GM23338 (cell line): ENCODE measurements at regions not wholly inside any gene's neighbourhood (a gene's known extent, or its start where the extent isn't known, plus 50 kb on each side); places are given as distances from the start of the nearest gene placed in this dataset.

ENCODE experiments used
- ATAC-seq: fragments of 200-7000 bp; cut with Tn5 transposase; 3 replicates; pipeline ENCODE4 v1.9.1; 2020
- DNase-seq: peaks from one replicate; pipeline ENCODE4 v3.0.0-alpha.2; 2015; ENCODE audit warnings: low spot score
- H2AFZ ChIP-seq: fragments of 200-600 bp; sonication (generic); 2 replicates; pipeline ENCODE4 v1.8.0; 2016; ENCODE audit warnings: antibody characterized with exemption, mild to moderate bottlenecking, moderate library complexity
- H3F3A ChIP-seq: fragments of 200-600 bp; sonication (generic); replicated peaks from 2 replicates; pipeline ENCODE4 v1.8.0; 2017; ENCODE audit warnings: antibody characterized with exemption, mixed run types, low read depth
- H3K27ac ChIP-seq: fragments of 200-600 bp; sonication (generic); 2 replicates; pipeline ENCODE4 v1.6.1; 2016; ENCODE audit warnings: low read depth
- H3K27me3 ChIP-seq: fragments of 200-600 bp; sonication (generic); 2 replicates; pipeline ENCODE4 v1.8.0; 2016; ENCODE audit warnings: mild to moderate bottlenecking, mixed run types, moderate library complexity; ENCODE audit not compliant: insufficient read depth
- H3K36me3 ChIP-seq: fragments of 200-600 bp; sonication (generic); 2 replicates; pipeline ENCODE4 v1.8.0; 2016; ENCODE audit warnings: mild to moderate bottlenecking; ENCODE audit not compliant: insufficient read depth
- H3K4me1 ChIP-seq: fragments of 200-600 bp; sonication (generic); 2 replicates; pipeline ENCODE4 v1.8.0; 2016; ENCODE audit warnings: mild to moderate bottlenecking, moderate library complexity; ENCODE audit not compliant: insufficient read depth
- H3K4me2 ChIP-seq: fragments of 200-600 bp; sonication (generic); 2 replicates; pipeline ENCODE4 v1.7.1; 2017; ENCODE audit warnings: mixed run types
- H3K4me3 ChIP-seq: fragments of 200-600 bp; sonication (generic); 2 replicates; pipeline ENCODE4 v1.6.1; 2016; ENCODE audit warnings: mixed run types
- H3K79me2 ChIP-seq: fragments of 200-600 bp; sonication (generic); replicated peaks from 2 replicates; pipeline ENCODE4 v1.8.0; 2017; ENCODE audit warnings: mild to moderate bottlenecking; ENCODE audit not compliant: insufficient read depth
- H3K9me2 ChIP-seq: fragments of 200-600 bp; sonication (generic); 2 replicates; pipeline ENCODE4 v1.8.0; 2017; ENCODE audit not compliant: insufficient read depth
- H4K20me1 ChIP-seq: fragments of 200-600 bp; sonication (generic); replicated peaks from 2 replicates; pipeline ENCODE4 v1.8.0; 2017; ENCODE audit warnings: mild to moderate bottlenecking; ENCODE audit not compliant: insufficient read depth
- H3K27ac Mint-ChIP-seq: 2 replicates; pipeline ENCODE4 v1.8.0; 2020; ENCODE audit warnings: inconsistent platforms, mild to moderate bottlenecking, moderate library complexity, mixed read lengths
- H3K27me3 Mint-ChIP-seq: 3 replicates; pipeline ENCODE4 v1.8.0; 2022; ENCODE audit warnings: low read depth, mild to moderate bottlenecking, moderate library complexity, mixed read lengths, inconsistent platforms; ENCODE audit not compliant: insufficient read depth, poor library complexity
- H3K36me3 Mint-ChIP-seq: 3 replicates; pipeline ENCODE4 v1.8.0; 2021; ENCODE audit warnings: low read depth, mild to moderate bottlenecking, inconsistent platforms, moderate library complexity, mixed read lengths
- H3K4me1 Mint-ChIP-seq: 3 replicates; pipeline ENCODE4 v1.8.0; 2020; ENCODE audit warnings: mild to moderate bottlenecking, inconsistent platforms, mixed read lengths
- H3K4me3 Mint-ChIP-seq: 3 replicates; pipeline ENCODE4 v1.8.0; 2021; ENCODE audit warnings: moderate library complexity, mild to moderate bottlenecking, inconsistent platforms, mixed read lengths
- H3K9me3 Mint-ChIP-seq: 3 replicates; pipeline ENCODE4 v1.8.0; 2020; ENCODE audit warnings: moderate library complexity, mild to moderate bottlenecking, inconsistent platforms, mixed read lengths
- JUNB ChIP-seq: IDR thresholded peaks from one replicate; pipeline ENCODE4 v1.6.1; 2016; ENCODE audit warnings: antibody characterized with exemption; ENCODE audit not compliant: unreplicated experiment
- ZNF114 ChIP-seq: fragments of 250-450 bp; sonication (Bioruptor Pico); IDR thresholded peaks from 2 replicates; pipeline ENCODE4 v1.5.0; 2020; ENCODE audit warnings: mild to moderate bottlenecking, moderate library complexity
- ZNF331 ChIP-seq: fragments of 250-450 bp; sonication (Bioruptor Pico); IDR thresholded peaks from 2 replicates; pipeline ENCODE4 v1.5.0; 2020; ENCODE audit warnings: low read depth, mild to moderate bottlenecking, moderate library complexity
- ZNF462 ChIP-seq: fragments of 250-450 bp; sonication (Bioruptor Pico); IDR thresholded peaks from 2 replicates; pipeline ENCODE4 v1.5.0; 2020; ENCODE audit warnings: mild to moderate bottlenecking, moderate library complexity

- no peak overlapping the region for H3K4me3 Mint-ChIP-seq
- no peaks in the 10 kb centered on the region for H3K79me2 ChIP-seq
- H3K4me1 ChIP-seq: no peaks in the 10 kb centered on the region
- no peaks in the 10 kb centered on the region for H3K27me3 Mint-ChIP-seq
- ATAC-seq (no peak), DNase-seq (no peak)
- H3K27me3 ChIP-seq: no peaks in the 10 kb centered on the region
- H3K9me3 Mint-ChIP-seq: peaks cover 27% of the 10 kb centered on the region
- H3K27ac ChIP-seq: no peak overlapping the region
- no peak overlapping the region for H3K4me2 ChIP-seq
- no peak overlapping the region for H2AFZ ChIP-seq
- H3K27ac Mint-ChIP-seq: no peak overlapping the region
- TF ChIP-seq ZNF462 (CRISPR knock-in tag) (no peak), ZNF114 (CRISPR knock-in tag) (no peak), JUNB (no peak), ZNF331 (CRISPR knock-in tag) (no peak)
- H4K20me1 ChIP-seq: no peaks in the 10 kb centered on the region
- H3K9me2 ChIP-seq: no peaks in the 10 kb centered on the region; the same call in 1 of the 2 replicates
- H3K36me3 ChIP-seq: peaks cover 5% of the 10 kb centered on the region; the same call in 1 of the 2 replicates
- H3K4me1 Mint-ChIP-seq: no peaks in the 10 kb centered on the region
- no peaks in the 10 kb centered on the region for H3F3A ChIP-seq
- H3K36me3 Mint-ChIP-seq: peaks cover 18% of the 10 kb centered on the region
- no peak overlapping the region for H3K4me3 ChIP-seq
Measured at GRCh38 chr3:40701016-40701588, 176.3 kb downstream of the ZNF621 start.

GRCh38 chr3:40704224-40704623 lies 179.5 kb downstream of the ZNF621 start:
- Histone ChIP-seq H3K27me3 (no peaks in the 10 kb centered on the region), H3K79me2 (no peaks in the 10 kb centered on the region), H3K4me2 (no peak overlapping the region), H3K4me1 (no peaks in the 10 kb centered on the region), H4K20me1 (no peaks in the 10 kb centered on the region), H3K36me3 (peaks cover 5% of the 10 kb centered on the region; the same call in 1 of the 2 replicates), H3F3A (no peaks in the 10 kb centered on the region), H2AFZ (no peak overlapping the region), H3K27ac (no peak overlapping the region), H3K4me3 (no peak overlapping the region), H3K9me2 (no peaks in the 10 kb centered on the region; the same call in 1 of the 2 replicates)
- Mint-ChIP-seq H3K27ac (no peak overlapping the region), H3K27me3 (no peaks in the 10 kb centered on the region), H3K9me3 (peaks cover 27% of the 10 kb centered on the region), H3K4me3 (no peak overlapping the region), H3K36me3 (peaks cover 18% of the 10 kb centered on the region), H3K4me1 (no peaks in the 10 kb centered on the region)
- DNase-seq (no peak), ATAC-seq (no peak)
- no peak for TF ChIP-seq ZNF462 (CRISPR knock-in tag)
